ENCODE measurements at regions not wholly inside any gene's neighbourhood (a gene's known extent, or its start where the extent isn't known, plus 50 kb on each side); places are given as distances from the start of the nearest gene placed in this dataset.

GRCh38 chr6:168222115-168223043, 97.2 kb downstream of the DACT2 start:
- Histone ChIP-seq H3K4me3 (ENCODE audit: low read length in 2 of 2) (no peak overlapping the region), H3K27ac (ENCODE audit: low read depth in 1 of 2, low read length in 1 of 2) (no peak overlapping the region), H3K36me3 (ENCODE audit: control insufficient read depth in 2 of 2, insufficient read depth in 2 of 2, low read length in 1 of 2) (no peaks in the 10 kb centered on the region), H3K9me3 (ENCODE audit: control insufficient read depth in 2 of 2, insufficient read depth in 1 of 2, low read length in 1 of 2) (no peaks in the 10 kb centered on the region), H3K4me1 (ENCODE audit: control insufficient read depth in 2 of 2, insufficient read depth in 2 of 2, low read length in 2 of 2) (peaks cover 0 to 5% of the 10 kb centered on the region in 2 donors), H3K27me3 (ENCODE audit: control insufficient read depth in 2 of 2, insufficient read depth in 1 of 2, low read length in 1 of 2) (peaks cover 0 to 2% of the 10 kb centered on the region in 2 donors)
- no peak for DNase-seq (ENCODE audit: low read depth in 6 of 9, low spot score in 9 of 9)
- WGBS: 90% methylated on average over 17 of the region's 17 CpGs

GRCh38 chr6:168221497-168222079, 98.0 kb downstream of the DACT2 start:
- H3K4me3 ChIP-seq (ENCODE audit: low read length in 2 of 2): no peak overlapping the region
- no peak for DNase-seq (ENCODE audit: low read depth in 6 of 9, low spot score in 9 of 9)
- peaks cover 0 to 5% of the 10 kb centered on the region in 2 donors for H3K4me1 ChIP-seq (ENCODE audit: control insufficient read depth in 2 of 2, insufficient read depth in 2 of 2, low read length in 2 of 2)
- peaks cover 0 to 3% of the 10 kb centered on the region in 2 donors for H3K27me3 ChIP-seq (ENCODE audit: control insufficient read depth in 2 of 2, insufficient read depth in 1 of 2, low read length in 1 of 2)
- WGBS: 89% methylated on average over 8 of the region's 8 CpGs
- no peak overlapping the region for H3K27ac ChIP-seq (ENCODE audit: low read depth in 1 of 2, low read length in 1 of 2)
- H3K9me3 ChIP-seq (ENCODE audit: control insufficient read depth in 2 of 2, insufficient read depth in 1 of 2, low read length in 1 of 2): no peaks in the 10 kb centered on the region
- no peaks in the 10 kb centered on the region for H3K36me3 ChIP-seq (ENCODE audit: control insufficient read depth in 2 of 2, insufficient read depth in 2 of 2, low read length in 1 of 2)

- Histone ChIP-seq H3K4me3 (ENCODE audit: low read length in 2 of 2) (no peak overlapping the region), H3K4me1 (ENCODE audit: control insufficient read depth in 2 of 2, insufficient read depth in 2 of 2, low read length in 2 of 2) (no peaks in the 10 kb centered on the region), H3K27ac (ENCODE audit: low read depth in 1 of 2, low read length in 1 of 2) (no peak overlapping the region), H3K36me3 (ENCODE audit: control insufficient read depth in 2 of 2, insufficient read depth in 2 of 2, low read length in 1 of 2) (no peaks in the 10 kb centered on the region), H3K27me3 (ENCODE audit: control insufficient read depth in 2 of 2, insufficient read depth in 1 of 2, low read length in 1 of 2) (peaks cover 0 to 3% of the 10 kb centered on the region in 2 donors), H3K9me3 (ENCODE audit: control insufficient read depth in 2 of 2, insufficient read depth in 1 of 2, low read length in 1 of 2) (no peaks in the 10 kb centered on the region)
- DNase-seq (ENCODE audit: low read depth in 6 of 9, low spot score in 9 of 9): peak in 2 of 9 donors; percentile 13 to 14
- 72% methylated on average over 5 of the region's 5 CpGs for WGBS
Measured at GRCh38 chr6:168221000-168221399, 98.6 kb downstream of the DACT2 start.

GRCh38 chr6:168219804-168220203, 99.8 kb downstream of the DACT2 start:
- Histone ChIP-seq H3K27me3 (ENCODE audit: control insufficient read depth in 2 of 2, insufficient read depth in 1 of 2, low read length in 1 of 2) (peaks cover 0 to 3% of the 10 kb centered on the region in 2 donors), H3K36me3 (ENCODE audit: control insufficient read depth in 2 of 2, insufficient read depth in 2 of 2, low read length in 1 of 2) (no peaks in the 10 kb centered on the region), H3K4me1 (ENCODE audit: control insufficient read depth in 2 of 2, insufficient read depth in 2 of 2, low read length in 2 of 2) (no peaks in the 10 kb centered on the region), H3K27ac (ENCODE audit: low read depth in 1 of 2, low read length in 1 of 2) (no peak overlapping the region), H3K9me3 (ENCODE audit: control insufficient read depth in 2 of 2, insufficient read depth in 1 of 2, low read length in 1 of 2) (no peaks in the 10 kb centered on the region), H3K4me3 (ENCODE audit: low read length in 2 of 2) (no peak overlapping the region)
- no peak for DNase-seq (ENCODE audit: low read depth in 6 of 9, low spot score in 9 of 9)
- WGBS: 97% methylated on average over 10 of the region's 10 CpGs

- Histone ChIP-seq H3K4me1 (ENCODE audit: control insufficient read depth in 2 of 2, insufficient read depth in 2 of 2, low read length in 2 of 2) (no peaks in the 10 kb centered on the region), H3K9me3 (ENCODE audit: control insufficient read depth in 2 of 2, insufficient read depth in 1 of 2, low read length in 1 of 2) (no peaks in the 10 kb centered on the region), H3K4me3 (ENCODE audit: low read length in 2 of 2) (no peak overlapping the region), H3K27me3 (ENCODE audit: control insufficient read depth in 2 of 2, insufficient read depth in 1 of 2, low read length in 1 of 2) (peaks cover 0 to 3% of the 10 kb centered on the region in 2 donors), H3K27ac (ENCODE audit: low read depth in 1 of 2, low read length in 1 of 2) (no peak overlapping the region), H3K36me3 (ENCODE audit: control insufficient read depth in 2 of 2, insufficient read depth in 2 of 2, low read length in 1 of 2) (no peaks in the 10 kb centered on the region)
- no peak for DNase-seq (ENCODE audit: low read depth in 6 of 9, low spot score in 9 of 9)
- 81% methylated on average over 12 of the region's 12 CpGs for WGBS
Measured at GRCh38 chr6:168218785-168219566, 100.6 kb downstream of the DACT2 start.

- H3K27ac ChIP-seq (ENCODE audit: low read depth in 1 of 2, low read length in 1 of 2): no peak overlapping the region
- 78% methylated on average over 9 of the region's 9 CpGs for WGBS
- H3K9me3 ChIP-seq (ENCODE audit: control insufficient read depth in 2 of 2, insufficient read depth in 1 of 2, low read length in 1 of 2): no peaks in the 10 kb centered on the region
- H3K36me3 ChIP-seq (ENCODE audit: control insufficient read depth in 2 of 2, insufficient read depth in 2 of 2, low read length in 1 of 2): no peaks in the 10 kb centered on the region
- no peaks in the 10 kb centered on the region for H3K4me1 ChIP-seq (ENCODE audit: control insufficient read depth in 2 of 2, insufficient read depth in 2 of 2, low read length in 2 of 2)
- DNase-seq (ENCODE audit: low read depth in 6 of 9, low spot score in 9 of 9): no peak
- no peak overlapping the region for H3K4me3 ChIP-seq (ENCODE audit: low read length in 2 of 2)
- peaks cover 0 to 3% of the 10 kb centered on the region in 2 donors for H3K27me3 ChIP-seq (ENCODE audit: control insufficient read depth in 2 of 2, insufficient read depth in 1 of 2, low read length in 1 of 2)
Measured at GRCh38 chr6:168217880-168218537, 101.6 kb downstream of the DACT2 start.

- no peak overlapping the region for H3K4me3 ChIP-seq (ENCODE audit: low read length in 2 of 2)
- DNase-seq (ENCODE audit: low read depth in 6 of 9, low spot score in 9 of 9): no peak
- WGBS: 93% methylated on average over 24 of the region's 24 CpGs
Measured at GRCh38 chr6:168217216-168217879, 102.2 kb downstream of the DACT2 start.

GRCh38 chr6:168216751-168217191, 102.8 kb downstream of the DACT2 start:
- no peak overlapping the region for H3K27ac ChIP-seq (ENCODE audit: low read depth in 1 of 2, low read length in 1 of 2)
- H3K27me3 ChIP-seq (ENCODE audit: control insufficient read depth in 2 of 2, insufficient read depth in 1 of 2, low read length in 1 of 2): peaks cover 0 to 3% of the 10 kb centered on the region in 2 donors
- no peaks in the 10 kb centered on the region for H3K36me3 ChIP-seq (ENCODE audit: control insufficient read depth in 2 of 2, insufficient read depth in 2 of 2, low read length in 1 of 2)
- H3K4me3 ChIP-seq (ENCODE audit: low read length in 2 of 2): no peak overlapping the region
- H3K4me1 ChIP-seq (ENCODE audit: control insufficient read depth in 2 of 2, insufficient read depth in 2 of 2, low read length in 2 of 2): no peaks in the 10 kb centered on the region
- no peak for DNase-seq (ENCODE audit: low read depth in 6 of 9, low spot score in 9 of 9)
- no peaks in the 10 kb centered on the region for H3K9me3 ChIP-seq (ENCODE audit: control insufficient read depth in 2 of 2, insufficient read depth in 1 of 2, low read length in 1 of 2)
- 70% methylated on average over 16 of the region's 16 CpGs for WGBS

More at GRCh38 chr6:168217216-168217879, 102.2 kb downstream of the DACT2 start:
- Histone ChIP-seq H3K27me3 (ENCODE audit: control insufficient read depth in 2 of 2, insufficient read depth in 1 of 2, low read length in 1 of 2) (peaks cover 0 to 3% of the 10 kb centered on the region in 2 donors), H3K27ac (ENCODE audit: low read depth in 1 of 2, low read length in 1 of 2) (no peak overlapping the region), H3K9me3 (ENCODE audit: control insufficient read depth in 2 of 2, insufficient read depth in 1 of 2, low read length in 1 of 2) (no peaks in the 10 kb centered on the region), H3K4me1 (ENCODE audit: control insufficient read depth in 2 of 2, insufficient read depth in 2 of 2, low read length in 2 of 2) (no peaks in the 10 kb centered on the region), H3K36me3 (ENCODE audit: control insufficient read depth in 2 of 2, insufficient read depth in 2 of 2, low read length in 1 of 2) (no peaks in the 10 kb centered on the region)
